ENCODE measurements at regions not wholly inside any gene's neighbourhood (a gene's known extent, or its start where the extent isn't known, plus 50 kb on each side); places are given as distances from the start of the nearest gene placed in this dataset.

- DNase-seq (ENCODE audit: low read depth in 4 of 4, low spot score in 1 of 4) = no peak
Measured at GRCh38 chr16:13550254-13550653, 369.7 kb upstream of the ERCC4 start.

- no peak for DNase-seq (ENCODE audit: low read depth in 4 of 4, low spot score in 1 of 4)
Measured at GRCh38 chr16:13552062-13552959, 367.6 kb upstream of the ERCC4 start.

DNA sequence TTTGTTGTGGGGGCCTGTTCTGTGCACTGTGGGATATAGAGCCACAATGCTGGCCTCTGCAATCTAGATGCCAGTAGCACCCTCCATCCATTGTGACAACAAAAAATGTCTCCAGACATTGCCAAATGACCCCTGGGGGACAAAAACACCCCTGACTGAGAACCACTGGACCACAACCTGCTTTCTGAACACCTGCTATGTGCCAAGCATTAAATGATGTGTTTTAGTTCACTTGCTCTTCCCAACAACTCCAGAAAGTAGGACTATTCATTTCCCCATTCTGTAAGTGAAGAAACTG is 367.0 kb upstream of the ERCC4 start:
- no peak for DNase-seq (ENCODE audit: low read depth in 4 of 4, low spot score in 1 of 4)

- no peak for DNase-seq (ENCODE audit: low read depth in 4 of 4, low spot score in 1 of 4)
Measured at GRCh38 chr16:13553453-13553985, 366.4 kb upstream of the ERCC4 start.

- DNase-seq (ENCODE audit: low read depth in 4 of 4, low spot score in 1 of 4) = no peak
Measured at GRCh38 chr16:13554005-13554404, 365.9 kb upstream of the ERCC4 start.

GRCh38 chr16:13554643-13555042 is 365.3 kb upstream of the ERCC4 start:
- no peak for DNase-seq (ENCODE audit: low read depth in 4 of 4, low spot score in 1 of 4)

GRCh38 chr16:13557418-13557817 is 362.5 kb upstream of the ERCC4 start:
- DNase-seq (ENCODE audit: low read depth in 4 of 4, low spot score in 1 of 4) = no peak

GRCh38 chr16:13558752-13559151 is 361.2 kb upstream of the ERCC4 start:
- DNase-seq (ENCODE audit: low read depth in 4 of 4, low spot score in 1 of 4) = no peak

- DNase-seq (ENCODE audit: low read depth in 4 of 4, low spot score in 1 of 4) = no peak
Measured at GRCh38 chr16:13559624-13560023, 360.3 kb upstream of the ERCC4 start.

GRCh38 chr16:13560151-13560550 is 359.8 kb upstream of the ERCC4 start:
- DNase-seq (ENCODE audit: low read depth in 4 of 4, low spot score in 1 of 4) = no peak

- no peak for DNase-seq (ENCODE audit: low read depth in 4 of 4, low spot score in 1 of 4)
Measured at GRCh38 chr16:13561291-13562070, 358.5 kb upstream of the ERCC4 start.

GRCh38 chr16:13568803-13569202 is 351.2 kb upstream of the ERCC4 start:
- DNase-seq (ENCODE audit: low read depth in 4 of 4, low spot score in 1 of 4) = no peak

DNA sequence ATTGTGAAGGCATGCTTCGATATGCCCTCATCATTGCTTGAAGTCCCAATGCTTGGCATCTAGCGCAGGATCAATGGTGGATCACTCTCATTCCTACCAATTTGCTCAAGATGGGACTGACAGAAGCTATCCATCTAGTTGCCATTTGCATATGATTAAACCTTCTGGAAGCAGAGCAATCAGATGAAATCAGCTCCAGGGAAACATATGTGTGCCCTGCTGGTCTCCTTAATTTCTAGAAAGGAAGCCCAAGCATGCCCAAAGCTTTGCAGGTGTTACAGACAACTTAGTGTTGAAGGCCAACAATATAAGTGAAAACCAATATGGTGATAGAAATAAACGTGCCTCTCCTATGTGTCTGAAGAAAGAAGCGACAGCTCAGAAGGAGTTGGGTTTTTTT is 350.0 kb upstream of the ERCC4 start:
- DNase-seq (ENCODE audit: low read depth in 4 of 4, low spot score in 1 of 4) = no peak

GRCh38 chr16:13571036-13571435 is 348.9 kb upstream of the ERCC4 start:
- no peak for DNase-seq (ENCODE audit: low read depth in 4 of 4, low spot score in 1 of 4)

GRCh38 chr16:13573903-13574302 is 346.1 kb upstream of the ERCC4 start:
- DNase-seq (ENCODE audit: low read depth in 4 of 4, low spot score in 1 of 4) = no peak

DNA sequence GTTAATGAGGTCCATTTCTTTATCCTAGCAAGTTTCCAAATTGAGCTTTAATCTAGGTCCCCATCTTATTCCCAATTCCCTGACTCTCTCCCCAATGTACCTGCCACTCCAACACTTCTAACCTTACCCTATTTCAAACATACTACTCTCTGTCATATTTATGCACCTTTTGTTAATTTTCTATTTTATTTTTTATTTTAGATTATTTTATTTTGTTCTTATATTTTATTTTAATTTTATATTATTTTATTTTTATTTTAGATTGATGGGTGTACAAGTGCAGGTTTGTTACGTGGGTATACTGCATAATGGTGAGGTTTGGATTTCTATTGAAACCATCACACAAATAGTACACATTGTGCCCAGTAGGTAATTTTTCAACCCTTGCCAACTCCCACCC is 333.9 kb upstream of the ERCC4 start:
- DNase-seq (ENCODE audit: low read depth in 4 of 4, low spot score in 1 of 4) = no peak

DNA sequence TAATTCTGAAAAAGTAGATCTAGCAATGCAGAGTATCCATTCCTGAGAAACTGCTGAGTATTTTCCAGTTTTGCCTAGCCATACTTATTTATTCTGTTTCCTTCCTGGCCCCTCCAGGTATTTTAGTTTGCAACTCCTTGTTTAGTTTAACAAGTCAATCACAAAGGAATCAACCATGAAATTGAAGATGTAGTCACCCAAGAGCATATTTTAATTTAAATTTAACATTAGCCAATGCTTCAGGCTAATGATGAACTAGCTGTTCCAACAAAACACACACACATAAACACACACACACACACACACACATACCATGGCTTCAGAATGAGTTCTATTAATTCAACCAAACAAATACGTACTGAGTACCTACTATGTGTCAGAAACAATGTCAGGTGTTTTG is 332.8 kb upstream of the ERCC4 start:
- no peak for DNase-seq (ENCODE audit: low read depth in 4 of 4, low spot score in 1 of 4)

DNA sequence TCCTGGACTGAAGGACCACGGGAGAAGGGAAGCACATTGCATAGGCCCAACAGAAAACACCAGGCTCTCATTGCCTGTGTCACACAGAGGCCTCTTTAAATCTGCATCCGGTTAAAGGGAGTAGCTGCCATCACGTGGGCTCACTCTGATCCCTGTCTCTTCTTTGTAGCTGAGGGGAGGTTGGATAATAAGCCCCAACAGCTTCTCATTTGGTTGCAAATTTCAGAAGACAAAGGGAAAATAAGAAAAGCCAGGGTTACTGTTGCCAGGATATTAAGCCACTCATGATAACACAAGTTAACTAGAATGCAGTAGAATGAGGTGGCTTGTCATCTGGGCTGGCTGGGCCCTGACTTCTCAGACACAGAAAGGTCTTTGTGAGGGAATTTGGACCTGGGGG is 325.1 kb upstream of the ERCC4 start:
- DNase-seq (ENCODE audit: low read depth in 4 of 4, low spot score in 1 of 4) = no peak

DNA sequence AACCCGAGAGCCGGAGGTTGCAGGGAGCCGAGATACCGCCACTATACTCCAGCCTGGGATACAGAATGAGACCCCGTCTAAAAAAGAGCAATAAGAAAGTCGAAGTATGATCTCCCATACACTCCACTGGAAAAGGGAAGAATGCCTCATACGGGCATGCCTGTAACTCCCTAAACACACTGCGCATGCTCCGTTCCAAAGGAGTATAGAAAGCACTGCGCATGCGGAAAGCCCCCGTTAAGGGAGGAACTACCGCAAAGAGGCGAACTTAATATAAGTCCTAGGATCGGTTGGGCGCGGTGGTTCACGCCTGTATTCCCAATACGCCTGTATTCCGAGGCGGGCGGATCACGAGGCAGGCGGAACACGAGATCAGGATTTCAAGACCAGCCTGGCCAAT is 313.1 kb upstream of the ERCC4 start:
- DNase-seq (ENCODE audit: low read depth in 4 of 4, low spot score in 1 of 4) = no peak

GRCh38 chr16:13607289-13607688 is 312.7 kb upstream of the ERCC4 start:
- no peak for DNase-seq (ENCODE audit: low read depth in 4 of 4, low spot score in 1 of 4)

DNA sequence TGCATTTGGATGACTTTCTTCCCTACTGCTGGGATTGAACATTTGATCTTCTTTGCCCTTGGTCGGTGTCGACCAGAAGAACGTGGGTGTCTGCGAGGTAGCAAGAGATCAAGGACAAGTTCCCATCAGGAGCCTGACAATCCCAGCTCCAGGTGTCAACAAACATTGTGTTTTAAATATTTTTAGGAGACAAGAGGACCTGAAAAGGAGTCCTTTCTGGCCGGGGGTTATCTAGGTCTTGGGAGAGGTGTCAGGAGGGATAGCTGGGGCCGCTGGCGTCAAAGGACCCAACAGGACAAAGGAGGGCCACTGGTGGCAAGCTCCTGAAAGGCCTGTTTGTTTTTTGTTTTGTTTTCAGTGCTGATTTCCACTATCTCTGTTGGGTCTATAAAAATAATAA is 308.4 kb upstream of the ERCC4 start:
- no peak for DNase-seq (ENCODE audit: low read depth in 4 of 4, low spot score in 1 of 4)

DNA sequence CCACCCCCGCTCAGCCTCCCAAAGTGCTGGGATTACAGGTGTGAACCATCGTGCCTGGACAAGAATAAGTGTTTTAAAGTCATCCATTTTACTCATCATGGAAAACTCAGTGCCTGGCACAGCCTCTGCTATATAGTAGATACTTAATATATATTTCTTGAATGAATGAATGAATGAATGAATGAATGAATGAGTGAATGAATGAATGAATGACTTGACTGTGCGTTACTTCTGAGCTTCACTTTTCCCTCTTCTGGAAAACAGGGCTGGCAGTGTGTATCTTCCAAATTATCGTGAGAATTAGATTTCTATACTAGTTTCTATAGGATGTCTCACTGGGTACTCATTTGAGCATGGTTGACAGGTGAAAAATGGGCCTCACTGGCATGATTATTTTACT is 307.3 kb upstream of the ERCC4 start:
- DNase-seq (ENCODE audit: low read depth in 4 of 4, low spot score in 1 of 4) = no peak
